H1 (cell line): ENCODE measurements at regions not wholly inside any gene's neighbourhood (a gene's known extent, or its start where the extent isn't known, plus 50 kb on each side); places are given as distances from the start of the nearest gene placed in this dataset.

Experiments
- CTCF ChIA-PET: fragments of 300-600 bp; sonication (Branson Sonifier 250); formaldehyde crosslinking; loops from one replicate; lab custom pipeline; 2021; ENCODE audit not compliant: partially characterized antibody; lab: Charles Lee
- POLR2A ChIA-PET: fragments of 300-600 bp; sonication (Branson Sonifier 250); formaldehyde crosslinking; loops from one replicate; lab custom pipeline; 2021; ENCODE audit warnings: inconsistent platforms; ENCODE audit not compliant: partially characterized antibody; lab: Charles Lee
- DNase-seq, 2 experiments: peaks; one replicate each; pipeline versions ENCODE4 v3.0.0 to v3.0.0-alpha.2; 2010 to 2022; ENCODE audit warnings: low spot score in 2 of 2, low read depth in 1 of 2, mixed read lengths in 1 of 2
- FAIRE-seq: peaks from 2 replicates; lab custom pipeline; 2011; peaks lifted over from hg19 to GRCh38; lab: Jason Lieb, UNC
- H2AFZ ChIP-seq: 2 replicates; pipeline ENCODE4 v1.8.1; 2012; ENCODE audit warnings: low read length, inconsistent platforms
- H2AK5ac ChIP-seq: 2 replicates; pipeline ENCODE4 v1.6.1; 2013; ENCODE audit warnings: low read depth, low read length
- H2BK120ac ChIP-seq: replicated peaks from 2 replicates; pipeline ENCODE3; 2013; ENCODE audit warnings: low read depth, low read length, inconsistent platforms
- H2BK12ac ChIP-seq: 2 replicates; pipeline ENCODE4 v1.6.1; 2013; ENCODE audit warnings: low read depth, low read length
- H2BK15ac ChIP-seq: 2 replicates; pipeline ENCODE4 v1.6.1; 2013; ENCODE audit warnings: low read length
- H2BK20ac ChIP-seq: 2 replicates; pipeline ENCODE4 v1.6.1; 2013; ENCODE audit warnings: low read length
- H2BK5ac ChIP-seq: 2 replicates; pipeline ENCODE4 v1.6.1; 2013; ENCODE audit warnings: low read depth, low read length
- H3K14ac ChIP-seq: 2 replicates; pipeline ENCODE4 v1.6.1; 2013; ENCODE audit warnings: inconsistent platforms; ENCODE audit not compliant: insufficient read length
- H3K18ac ChIP-seq: 2 replicates; pipeline ENCODE4 v1.6.1; 2013; ENCODE audit warnings: low read length; ENCODE audit errors: extremely low read depth
- H3K23ac ChIP-seq: 2 replicates; pipeline ENCODE4 v1.6.1; 2013; ENCODE audit warnings: inconsistent platforms; ENCODE audit not compliant: insufficient read length
- H3K23me2 ChIP-seq: 2 replicates; pipeline ENCODE4 v1.6.1; 2013; ENCODE audit warnings: low read depth, low read length
- H3K27ac ChIP-seq: 2 replicates; pipeline ENCODE4 v1.6.1; 2011; ENCODE audit warnings: low read depth, low read length, inconsistent platforms
- H3K27me3 ChIP-seq, 4 experiments: replicated peaks in 1 of 4; 1 replicate in 1 of 4; 2 replicates in 3 of 4; pipeline versions ENCODE4 v1.6.1 to v1.8.1; 2011 to 2013; ENCODE audit warnings: low read length in 3 of 4, mild to moderate bottlenecking in 3 of 4, inconsistent platforms in 2 of 4, mixed read lengths in 2 of 4, moderate library complexity in 1 of 4; ENCODE audit not compliant: control insufficient read depth in 3 of 4, insufficient read depth in 3 of 4; ENCODE audit errors: extremely low read depth in 1 of 4
- H3K36me3 ChIP-seq, 4 experiments: 2 replicates each; pipeline versions ENCODE4 v1.6.1 to v1.8.1; 2011 to 2013; ENCODE audit warnings: mild to moderate bottlenecking in 4 of 4, low read length in 3 of 4, moderate library complexity in 2 of 4, control low read depth in 1 of 4, inconsistent platforms in 1 of 4; ENCODE audit not compliant: insufficient read depth in 4 of 4, control insufficient read depth in 2 of 4
- H3K4ac ChIP-seq: replicated peaks from 2 replicates; pipeline ENCODE3; 2013; ENCODE audit warnings: low read length, low read depth, mixed read lengths, inconsistent platforms; ENCODE audit not compliant: insufficient read length
- H3K4me1 ChIP-seq, 4 experiments: replicated peaks in 1 of 4; 1 replicate in 1 of 4; 2 replicates in 3 of 4; pipeline versions ENCODE4 v1.6.1 to v1.8.1; 2011 to 2013; ENCODE audit warnings: low read length in 3 of 4, inconsistent platforms in 2 of 4, mixed read lengths in 1 of 4; ENCODE audit not compliant: insufficient read depth in 4 of 4, control insufficient read depth in 3 of 4
- H3K4me2 ChIP-seq, 2 experiments: 2 replicates each; pipeline versions ENCODE4 v1.6.1 to v1.8.1; 2011 to 2013; ENCODE audit warnings: low read depth in 2 of 2, low read length in 2 of 2, control low read depth in 1 of 2, inconsistent platforms in 1 of 2, mild to moderate bottlenecking in 1 of 2; ENCODE audit not compliant: insufficient read depth in 1 of 2
- H3K4me3 ChIP-seq, 4 experiments: fragments of 200-600, 300-600 bp in 1 of 4; sonication (generic), shearing (Covaris generic), sonication (Bioruptor Twin) in 1 of 4; 2 replicates each; pipeline versions ENCODE4 v1.5.1 to v1.8.1; 2011 to 2016; ENCODE audit warnings: low read length in 4 of 4, low read depth in 3 of 4, control low read depth in 2 of 4, inconsistent platforms in 2 of 4, mild to moderate bottlenecking in 2 of 4, mixed read lengths in 1 of 4, moderate library complexity in 1 of 4; ENCODE audit not compliant: insufficient read depth in 2 of 4; ENCODE audit errors: extremely low read depth in 1 of 4
- H3K56ac ChIP-seq: replicated peaks from 2 replicates; pipeline ENCODE3; 2013; ENCODE audit warnings: low read depth, mild to moderate bottlenecking, mixed read lengths, low read length, inconsistent platforms; ENCODE audit not compliant: insufficient read length
- H3K79me1 ChIP-seq: 2 replicates; pipeline ENCODE4 v1.6.1; 2013; ENCODE audit warnings: low read depth, low read length, control low read depth
- H3K79me2 ChIP-seq, 2 experiments: 2 replicates each; pipeline versions ENCODE4 v1.6.1 to v1.8.1; 2012 to 2013; ENCODE audit warnings: low read length in 2 of 2, mild to moderate bottlenecking in 2 of 2, inconsistent platforms in 1 of 2; ENCODE audit not compliant: insufficient read depth in 2 of 2, control insufficient read depth in 1 of 2
- H3K9ac ChIP-seq, 4 experiments: replicated peaks in 1 of 4; 1 replicate in 1 of 4; 2 replicates in 3 of 4; pipeline versions ENCODE4 v1.6.1 to v1.8.1; 2011 to 2013; ENCODE audit warnings: low read depth in 3 of 4, low read length in 3 of 4, control low read depth in 2 of 4, mild to moderate bottlenecking in 2 of 4, moderate library complexity in 2 of 4, inconsistent platforms in 1 of 4; ENCODE audit errors: extremely low read depth in 1 of 4
- H3K9me3 ChIP-seq, 2 experiments: 2 replicates each; pipeline versions ENCODE4 v1.6.1 to v1.8.1; 2012 to 2013; ENCODE audit warnings: mild to moderate bottlenecking in 2 of 2, moderate library complexity in 2 of 2, control low read depth in 1 of 2, inconsistent platforms in 1 of 2, low read depth in 1 of 2, low read length in 1 of 2, mixed read lengths in 1 of 2; ENCODE audit not compliant: insufficient read depth in 2 of 2
- H4K20me1 ChIP-seq, 2 experiments: replicated peaks in 1 of 2; 2 replicates each; pipeline versions ENCODE3 to v1.8.1; 2011 to 2013; ENCODE audit warnings: inconsistent platforms in 2 of 2, low read length in 2 of 2, mild to moderate bottlenecking in 1 of 2; ENCODE audit not compliant: insufficient read depth in 2 of 2, control insufficient read depth in 1 of 2
- H4K5ac ChIP-seq: 2 replicates; pipeline ENCODE4 v1.6.1; 2013; ENCODE audit warnings: low read length, low read depth, mixed read lengths, inconsistent platforms; ENCODE audit not compliant: insufficient read length
- H4K8ac ChIP-seq: 2 replicates; pipeline ENCODE4 v1.8.0; 2013; ENCODE audit warnings: mild to moderate bottlenecking, moderate library complexity, low read length, inconsistent platforms; ENCODE audit not compliant: insufficient read depth; ENCODE audit errors: extremely low read depth
- H4K91ac ChIP-seq: replicated peaks from 2 replicates; pipeline ENCODE3; 2013; ENCODE audit warnings: low read length, mixed read lengths, inconsistent platforms; ENCODE audit not compliant: insufficient read length
- CHD2 ChIP-seq: IDR thresholded peaks from 2 replicates; pipeline ENCODE4 v1.6.1; 2012; ENCODE audit warnings: low read length, improper control_type of control experiment
- FOSL1 ChIP-seq: IDR thresholded peaks from 2 replicates; pipeline ENCODE4 v1.6.1; 2011; ENCODE audit warnings: mild to moderate bottlenecking, low read depth, low read length, moderate library complexity; ENCODE audit not compliant: insufficient read depth
- HDAC6 ChIP-seq: IDR thresholded peaks from one replicate; pipeline ENCODE4 v1.7.1; 2012; ENCODE audit warnings: low read depth, mild to moderate bottlenecking, inconsistent platforms, low read length, moderate library complexity
- KDM5A ChIP-seq: fragments of 200-600 bp; IDR thresholded peaks from 2 replicates; pipeline ENCODE4 v1.7.1; 2012; ENCODE audit warnings: mild to moderate bottlenecking, low read length, inconsistent platforms, mixed read lengths
- TAF7 ChIP-seq: optimal IDR thresholded peaks from 2 replicates; pipeline ENCODE3; 2011; ENCODE audit warnings: low read depth, mild to moderate bottlenecking, inconsistent platforms, low read length, moderate library complexity, borderline replicate concordance
- USF2 ChIP-seq: IDR thresholded peaks from 2 replicates; pipeline ENCODE4 v1.6.1; 2011; ENCODE audit warnings: low read length, improper control_type of control experiment
- WGBS, 2 experiments: shearing (Covaris generic) in 1 of 2; methylation state at CpG; one replicate each; pipeline versions ENCODE4 v1.1.6 to v1.1.7; 2013 to 2015; ENCODE audit warnings: low lambda C conversion rate in 2 of 2, mixed read lengths in 2 of 2, inconsistent platforms in 1 of 2, low coverage in 1 of 2, missing lambda C conversion rate in 1 of 2; ENCODE audit not compliant: insufficient replicate concordance in 2 of 2, insufficient coverage in 1 of 2, insufficient read length in 1 of 2; ENCODE audit errors: extremely low coverage in 1 of 2, missing lambda C conversion rate in 1 of 2; 5-methylcytosine and 5-hydroxymethylcytosine counted together

- H3K56ac ChIP-seq = no peak overlapping the region
- H3K4me3 ChIP-seq = no peak overlapping the region
- DNase-seq = no peak
- POLR2A ChIA-PET = no interaction called here
- no peak overlapping the region for H4K8ac ChIP-seq
- H3K36me3 ChIP-seq = no peaks in the 10 kb centered on the region
- no peaks in the 10 kb centered on the region for H3K79me2 ChIP-seq
- H2BK12ac ChIP-seq = no peak overlapping the region
- no peak overlapping the region for H3K14ac ChIP-seq
- H3K23me2 ChIP-seq = 0 out of 2 replicates have a peak, but pooled peaks cover 2% of the 10 kb centered on the region
- H2BK5ac ChIP-seq = no peak overlapping the region
- WGBS, 2 experiments = 95% methylated on average over 9 of the region's 9 CpGs; no CpG with 5 or more reads in 1 of the 2 experiments
- CTCF ChIA-PET = no interaction called here
- H3K79me1 ChIP-seq = no peaks in the 10 kb centered on the region
- no peak overlapping the region for H3K18ac ChIP-seq
- H3K27me3 ChIP-seq = no peaks in the 10 kb centered on the region
- no peaks in the 10 kb centered on the region for H3K9me3 ChIP-seq
- H2BK120ac ChIP-seq = no peak overlapping the region
- H2BK15ac ChIP-seq = no peak overlapping the region
- no peak overlapping the region for H3K9ac ChIP-seq
- H2AK5ac ChIP-seq = no peak overlapping the region
- no peak overlapping the region for H4K91ac ChIP-seq
- H4K5ac ChIP-seq = no peak overlapping the region
- H4K20me1 ChIP-seq = no peaks in the 10 kb centered on the region
- TF ChIP-seq HDAC6 (no peak), CHD2 (no peak), USF2 (no peak), FOSL1 (no peak), KDM5A (no peak), TAF7 (no peak)
- no peak overlapping the region for H3K4me2 ChIP-seq
- H3K27ac ChIP-seq = no peak overlapping the region
- H3K4ac ChIP-seq = no peak overlapping the region
- no peak overlapping the region for H2AFZ ChIP-seq
- H3K23ac ChIP-seq = no peak overlapping the region
- no peak for FAIRE-seq
- no peak overlapping the region for H2BK20ac ChIP-seq
- no peaks in the 10 kb centered on the region for H3K4me1 ChIP-seq
Observed at GRCh38 chr1:4126251-4126650, 226.2 kb upstream of the C1orf174 start.
